Omental fat pad (tissue), 3 donors: ENCODE measurements at regions not wholly inside any gene's neighbourhood (a gene's known extent, or its start where the extent isn't known, plus 50 kb on each side); places are given as distances from the start of the nearest gene placed in this dataset.

Experiments
- ATAC-seq: fragments of 150-250 bp; one replicate; pipeline ENCODE4 v1.9.1; 2016; ENCODE audit warnings: mild to moderate bottlenecking, moderate library complexity; ENCODE audit not compliant: low FRiP score
- DNase-seq: peaks from one replicate; pipeline ENCODE4 v3.0.0-alpha.2; 2019; ENCODE audit warnings: low spot score
- CTCF ChIP-seq, 3 donors: fragments of 450-650 bp; IDR thresholded peaks; one replicate each; pipeline ENCODE4 v1.5.1; 2016 to 2017; ENCODE audit warnings: antibody characterized with exemption in 3 of 3, mild to moderate bottlenecking in 3 of 3, moderate library complexity in 2 of 3

GRCh38 chr9:10899509-10899908 lies 286.7 kb upstream of the PTPRD start:
- no peak for TF ChIP-seq CTCF (IDR thresholded peaks at IDR 0.05)
- ATAC-seq: no peak
- DNase-seq: no peak

- TF ChIP-seq CTCF (IDR thresholded peaks at IDR 0.05): no peak
- ATAC-seq: no peak
- DNase-seq: no peak
Measured at GRCh38 chr9:10903969-10904368, 291.2 kb upstream of the PTPRD start.

- ATAC-seq (no peak), DNase-seq (no peak)
- no peak for TF ChIP-seq CTCF (IDR thresholded peaks at IDR 0.05)
Measured at GRCh38 chr9:10910779-10911178, 298.0 kb upstream of the PTPRD start.

- DNase-seq (no peak), ATAC-seq (no peak)
- no peak for TF ChIP-seq CTCF (IDR thresholded peaks at IDR 0.05)
Measured at GRCh38 chr9:10911373-10911772, 298.6 kb upstream of the PTPRD start.

GRCh38 chr9:10917001-10917400 lies 304.2 kb upstream of the PTPRD start:
- no peak for ATAC-seq
- TF ChIP-seq CTCF (IDR thresholded peaks at IDR 0.05): no peak

GRCh38 chr9:10921671-10922070 lies 308.9 kb upstream of the PTPRD start:
- ATAC-seq (no peak), DNase-seq (no peak)
- TF ChIP-seq CTCF (IDR thresholded peaks at IDR 0.05): no peak

More at GRCh38 chr9:10917001-10917400, 304.2 kb upstream of the PTPRD start:
- no peak for DNase-seq

- no peak for DNase-seq
Measured at GRCh38 chr9:10925896-10926295, 313.1 kb upstream of the PTPRD start.

More at GRCh38 chr9:10925896-10926295, 313.1 kb upstream of the PTPRD start:
- no peak for TF ChIP-seq CTCF (IDR thresholded peaks at IDR 0.05)
- no peak for ATAC-seq
